PC-9 (cell line): ENCODE measurements at regions not wholly inside any gene's neighbourhood (a gene's known extent, or its start where the extent isn't known, plus 50 kb on each side); places are given as distances from the start of the nearest gene placed in this dataset.

Experiments used
- CTCF ChIP-seq: fragments of 200-600 bp; sonication (generic); conservative IDR thresholded peaks from 2 replicates; pipeline ENCODE4 v1.6.1; 2017; ENCODE audit warnings: mixed run types, antibody characterized with exemption, mild to moderate bottlenecking, moderate library complexity
- EZH2 ChIP-seq: fragments of 200-600 bp; sonication (generic); IDR thresholded peaks from 2 replicates; pipeline ENCODE4 v1.8.0; 2017; ENCODE audit warnings: antibody characterized with exemption, low read depth

- no peak for TF ChIP-seq CTCF
- TF ChIP-seq EZH2, result no peak
Observed at GRCh38 chr2:114085238-114085637, 195.3 kb downstream of the ACTR3 start.
